Sigmoid colon (tissue), 4 donors: ENCODE measurements at regions not wholly inside any gene's neighbourhood (a gene's known extent, or its start where the extent isn't known, plus 50 kb on each side); places are given as distances from the start of the nearest gene placed in this dataset.

Source experiments
- POLR2A ChIP-seq, 2 donors: fragments of 450-650 bp; IDR thresholded peaks; one replicate each; pipeline ENCODE4 v1.6.1; 2016; ENCODE audit warnings: antibody characterized with exemption in 2 of 2, mild to moderate bottlenecking in 2 of 2, moderate library complexity in 2 of 2
- POLR2AphosphoS5 ChIP-seq, 4 donors: sonication (generic); formaldehyde crosslinking; IDR thresholded peaks; one replicate each; pipeline ENCODE4 v1.6.1; 2017; ENCODE audit warnings: antibody characterized with exemption in 4 of 4

DNA sequence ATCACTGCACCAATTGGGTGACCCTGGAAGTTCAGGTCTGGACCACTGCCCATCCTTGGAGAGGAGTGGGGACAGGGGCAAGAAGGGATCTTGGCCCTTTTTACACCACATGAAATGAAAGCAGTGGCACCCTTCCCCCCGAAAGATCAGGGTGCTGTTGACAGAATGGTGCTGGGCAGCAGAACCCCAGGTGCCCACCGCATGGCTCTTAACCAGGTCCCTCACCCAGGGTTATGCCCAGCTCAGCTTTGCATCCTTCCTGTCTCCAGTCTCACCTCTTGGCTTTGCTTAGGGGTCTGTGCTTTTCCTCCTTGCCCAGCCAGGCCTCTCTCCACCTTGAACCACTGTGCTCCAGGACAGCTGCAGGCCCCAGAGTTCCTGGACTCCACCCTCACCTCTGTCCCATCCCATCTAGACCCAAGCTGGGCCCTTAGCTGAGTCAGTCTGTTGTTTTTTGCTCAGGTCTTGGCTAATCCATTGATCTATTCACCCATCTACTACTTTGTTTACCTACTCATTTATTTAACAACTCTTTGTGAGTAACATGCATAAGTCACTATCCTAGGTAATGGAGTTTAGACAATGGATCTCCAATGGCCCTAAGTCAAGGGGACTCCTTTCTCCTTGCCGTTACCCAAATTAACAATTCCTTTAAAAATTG, 77.1 kb upstream of the PRR23E start:
- no peak for TF ChIP-seq POLR2A (IDR thresholded peaks at IDR 0.05)
- TF ChIP-seq POLR2AphosphoS5 (IDR thresholded peaks at IDR 0.05) = no peak
